ENCODE measurements at regions not wholly inside any gene's neighbourhood (a gene's known extent, or its start where the extent isn't known, plus 50 kb on each side); places are given as distances from the start of the nearest gene placed in this dataset.
"Not testable (repeated sequence)": the region's sequence is repeated elsewhere in the genome, so short reads cannot be mapped to it uniquely, and the experiment has no call there.

GRCh38 chrX:35221391-35221790 lies 278.8 kb downstream of the FAM47B start:
- not testable (repeated sequence) for H3K27ac ChIP-seq

GRCh38 chrX:35244088-35244741 lies 301.6 kb downstream of the FAM47B start:
- no peak overlapping the region for H3K27ac ChIP-seq
- TF ChIP-seq CTCF (IDR thresholded peaks at IDR 0.05) (no peak), ZFX (IDR thresholded peaks at IDR 0.05; ENCODE audit: borderline replicate concordance) (no peak)

- H3K27ac ChIP-seq = no peak overlapping the region
- TF ChIP-seq CTCF (IDR thresholded peaks at IDR 0.05) = no peak
- TF ChIP-seq ZFX (IDR thresholded peaks at IDR 0.05; ENCODE audit: borderline replicate concordance) = no peak
These were observed 302.4 kb downstream of the FAM47B start for GRCh38 chrX:35244796-35245508.

GRCh38 chrX:35251226-35251625 lies 308.6 kb downstream of the FAM47B start:
- no peak for TF ChIP-seq ZFX (IDR thresholded peaks at IDR 0.05; ENCODE audit: borderline replicate concordance)
- no peak for TF ChIP-seq CTCF (IDR thresholded peaks at IDR 0.05)
- H3K27ac ChIP-seq = no peak overlapping the region

GRCh38 chrX:35276115-35276514 lies 333.5 kb downstream of the FAM47B start:
- TF ChIP-seq ZFX (IDR thresholded peaks at IDR 0.05; ENCODE audit: borderline replicate concordance) (no peak), CTCF (IDR thresholded peaks at IDR 0.05) (no peak)
- H3K27ac ChIP-seq = no peak overlapping the region

GRCh38 chrX:35285289-35285962 lies 342.8 kb downstream of the FAM47B start:
- TF ChIP-seq ZFX (IDR thresholded peaks at IDR 0.05; ENCODE audit: borderline replicate concordance) (no peak), CTCF (IDR thresholded peaks at IDR 0.05) (no peak)
- no peak overlapping the region for H3K27ac ChIP-seq

GRCh38 chrX:35288657-35289056 lies 346.1 kb downstream of the FAM47B start:
- TF ChIP-seq ZFX (IDR thresholded peaks at IDR 0.05; ENCODE audit: borderline replicate concordance) (no peak), CTCF (IDR thresholded peaks at IDR 0.05) (no peak)
- no peak overlapping the region for H3K27ac ChIP-seq

All from 22Rv1 (cell line).